Activated CD8-positive, alpha-beta memory T cell treated with anti-CD3 and anti-CD28 coated beads, Interleukin-2, amount 10 ng/mL, durations not matched to agents 7 days and 5 days (primary cell): ENCODE measurements at regions not wholly inside any gene's neighbourhood (a gene's known extent, or its start where the extent isn't known, plus 50 kb on each side); places are given as distances from the start of the nearest gene placed in this dataset.

Source experiments
- ATAC-seq: fragments of 150-1000 bp; cut with Tn5 transposase; one replicate; pipeline ENCODE4 v1.10.0; 2021; ENCODE audit warnings: moderate library complexity
- CTCF ChIA-PET: fragments of 350-600 bp; sonication (Branson Sonifier 250); formaldehyde crosslinking; loops from one replicate; lab custom pipeline; 2021; ENCODE audit warnings: antibody characterized with exemption; lab: Charles Lee
- DNase-seq: peaks from one replicate; pipeline ENCODE4 v3.0.0-alpha.2; 2020
- H3K27ac Mint-ChIP-seq: one replicate; pipeline ENCODE4 v1.8.0; 2021; ENCODE audit warnings: mild to moderate bottlenecking, mixed read lengths
- H3K27me3 Mint-ChIP-seq: one replicate; pipeline ENCODE4 v1.8.0; 2021; ENCODE audit warnings: mixed read lengths
- H3K36me3 Mint-ChIP-seq: one replicate; pipeline ENCODE4 v1.8.0; 2021; ENCODE audit warnings: mild to moderate bottlenecking, mixed read lengths
- H3K4me1 Mint-ChIP-seq: one replicate; pipeline ENCODE4 v1.8.0; 2021; ENCODE audit warnings: mixed read lengths
- H3K4me3 Mint-ChIP-seq: one replicate; pipeline ENCODE4 v1.8.0; 2021; ENCODE audit warnings: mild to moderate bottlenecking, moderate library complexity, mixed read lengths
- H3K9me3 Mint-ChIP-seq: one replicate; pipeline ENCODE4 v1.8.0; 2022; ENCODE audit warnings: low read depth, mixed read lengths

DNA sequence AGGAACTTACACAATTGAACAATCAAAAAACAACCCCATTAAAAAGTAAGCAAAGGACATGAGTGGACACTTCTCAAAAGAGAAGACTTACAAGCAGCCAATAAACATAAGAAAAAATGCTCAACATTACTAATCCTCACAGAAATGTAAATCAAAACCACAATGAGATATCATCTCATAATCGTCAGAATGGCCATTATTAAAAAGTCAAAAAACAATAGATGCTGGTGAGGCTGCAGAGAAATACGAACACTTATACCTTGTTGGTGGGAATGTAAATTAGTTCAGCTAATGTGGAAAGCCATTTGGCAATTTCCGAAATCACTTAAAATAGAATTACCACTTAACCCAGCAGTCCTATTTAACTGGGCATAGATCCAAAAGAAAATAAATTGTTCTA lies 301.9 kb upstream of the KCNJ16 start:
- Mint-ChIP-seq H3K4me1 (no peaks in the 10 kb centered on the region), H3K36me3 (no peaks in the 10 kb centered on the region), H3K9me3 (no peaks in the 10 kb centered on the region), H3K27ac (no peak overlapping the region), H3K4me3 (no peak overlapping the region), H3K27me3 (no peaks in the 10 kb centered on the region)
- DNase-seq (no peak), ATAC-seq (no peak)
- CTCF ChIA-PET: no interaction called here

DNA sequence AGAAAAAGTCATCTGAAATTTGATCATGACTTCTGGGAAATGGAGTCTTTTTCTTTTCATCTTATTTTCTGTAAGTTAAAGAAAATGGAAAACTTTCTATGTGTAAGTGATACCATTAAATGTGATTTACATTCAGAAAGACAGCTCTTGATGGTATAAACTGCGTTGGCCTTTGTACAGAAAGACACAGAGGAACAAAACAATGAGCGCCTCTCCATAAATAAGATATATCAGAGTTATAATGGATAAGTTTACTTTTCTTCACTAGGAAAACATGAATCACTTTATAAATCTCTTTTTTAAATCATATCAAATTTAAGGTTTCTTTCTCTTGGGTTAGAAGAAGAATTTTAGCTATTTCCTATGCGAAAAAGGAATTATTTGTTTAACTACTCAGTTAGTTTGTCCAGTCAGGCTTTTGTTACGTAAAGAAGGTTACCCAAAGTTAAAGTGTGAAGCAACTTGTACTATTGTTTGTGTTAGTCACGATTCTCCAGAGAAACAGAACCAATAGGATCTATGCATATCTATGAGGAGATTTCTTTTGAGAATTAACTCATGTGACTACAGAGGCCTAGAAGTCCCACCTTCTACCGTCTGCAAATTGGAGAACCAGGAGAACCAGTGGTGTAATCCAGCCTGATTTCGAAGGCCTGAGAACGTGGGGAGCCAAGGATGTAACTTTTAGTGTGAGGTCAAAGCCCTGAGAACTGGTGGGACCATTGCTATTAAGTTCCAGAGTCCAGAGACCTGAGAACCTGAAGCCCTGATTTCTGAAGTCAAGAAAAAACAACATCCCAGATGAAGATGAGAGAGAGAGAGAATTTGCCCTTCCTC lies 295.4 kb upstream of the KCNJ16 start:
- no peak for DNase-seq
- no peak for ATAC-seq
- Mint-ChIP-seq H3K4me1 (no peaks in the 10 kb centered on the region), H3K9me3 (peaks cover 5% of the 10 kb centered on the region), H3K4me3 (no peak overlapping the region), H3K27ac (no peak overlapping the region), H3K27me3 (no peaks in the 10 kb centered on the region), H3K36me3 (no peaks in the 10 kb centered on the region)
- CTCF ChIA-PET: no interaction called here

DNA sequence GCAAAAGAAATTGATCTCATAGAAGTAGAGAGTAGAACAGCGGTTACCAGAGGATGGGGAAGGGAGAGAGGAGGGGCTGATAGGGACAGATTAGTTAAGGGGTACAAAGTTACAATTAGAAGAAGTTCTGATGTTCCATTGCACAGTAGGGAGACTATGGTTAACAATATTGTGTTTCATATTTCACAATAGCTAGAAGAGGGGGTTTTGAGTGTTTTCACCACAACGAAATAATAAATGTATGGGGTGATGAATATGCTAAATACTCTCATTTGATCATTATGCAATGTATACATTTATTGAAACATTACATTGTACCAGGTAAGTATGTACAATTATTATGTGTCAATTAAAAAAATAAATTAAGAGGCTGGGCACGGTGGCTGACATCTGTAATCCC lies 291.2 kb upstream of the KCNJ16 start:
- DNase-seq: no peak
- Mint-ChIP-seq H3K27ac (no peak overlapping the region), H3K36me3 (no peaks in the 10 kb centered on the region), H3K27me3 (no peaks in the 10 kb centered on the region), H3K4me3 (no peak overlapping the region), H3K4me1 (no peaks in the 10 kb centered on the region), H3K9me3 (peaks cover 3% of the 10 kb centered on the region)
- CTCF ChIA-PET: interaction anchor here (0.5 kb wide), 1 partner anchor 53 kb away, joined by 3 read pairs; no protein-coding TSS in a partner anchor
- no peak for ATAC-seq

DNA sequence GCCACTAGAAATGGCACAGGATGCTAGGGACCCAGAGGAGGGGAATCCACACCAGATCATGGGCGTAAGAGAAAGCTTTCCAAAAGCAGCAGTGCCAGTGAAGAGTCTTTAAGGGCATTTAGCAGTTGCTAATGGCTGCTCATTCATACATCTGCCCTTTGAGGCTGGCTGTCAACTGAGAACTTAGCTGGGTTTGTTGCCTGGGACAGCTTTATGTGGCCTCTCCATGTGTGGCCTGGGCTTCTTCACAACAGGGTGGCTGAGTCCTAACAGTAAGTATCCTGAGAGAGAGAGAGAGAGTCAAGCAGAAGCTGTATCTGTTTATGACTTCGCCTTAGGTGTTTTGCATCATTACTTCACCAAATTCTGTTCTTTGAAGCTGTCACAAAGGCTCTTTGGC lies 286.1 kb upstream of the KCNJ16 start:
- no peak overlapping the region for H3K27ac Mint-ChIP-seq
- ATAC-seq (no peak), DNase-seq (no peak)
- peaks cover 3% of the 10 kb centered on the region for H3K9me3 Mint-ChIP-seq
- H3K27me3 Mint-ChIP-seq: no peaks in the 10 kb centered on the region
- CTCF ChIA-PET: no interaction called here
- no peaks in the 10 kb centered on the region for H3K4me1 Mint-ChIP-seq
- no peak overlapping the region for H3K4me3 Mint-ChIP-seq
- no peaks in the 10 kb centered on the region for H3K36me3 Mint-ChIP-seq

DNA sequence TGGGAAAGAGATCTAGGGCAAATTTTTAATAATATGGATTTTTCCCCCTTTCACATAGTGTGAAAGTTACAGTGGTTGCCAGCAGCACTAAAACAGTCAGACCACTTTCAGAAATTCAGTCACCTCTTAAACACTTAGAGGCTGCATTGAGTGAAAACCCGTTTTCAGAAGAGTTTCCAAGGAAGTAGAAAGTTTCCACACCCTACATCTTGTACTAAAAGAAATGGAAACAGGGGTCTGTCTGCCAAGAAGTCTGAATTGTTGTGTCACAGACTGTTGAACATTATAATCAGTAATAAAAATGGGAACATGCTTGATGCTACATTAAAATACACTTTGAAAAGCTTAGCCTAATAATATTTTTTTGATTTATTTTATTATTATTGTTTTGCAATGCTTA lies 278.9 kb upstream of the KCNJ16 start:
- no peaks in the 10 kb centered on the region for H3K27me3 Mint-ChIP-seq
- no peak for DNase-seq
- H3K27ac Mint-ChIP-seq: no peak overlapping the region
- no peaks in the 10 kb centered on the region for H3K4me1 Mint-ChIP-seq
- CTCF ChIA-PET: interaction anchor here (0.7 kb wide), 1 partner anchor 10 kb away, joined by 4 read pairs; no protein-coding TSS in a partner anchor
- peaks cover 2% of the 10 kb centered on the region for H3K9me3 Mint-ChIP-seq
- no peak overlapping the region for H3K4me3 Mint-ChIP-seq
- no peaks in the 10 kb centered on the region for H3K36me3 Mint-ChIP-seq
- ATAC-seq: no peak

DNA sequence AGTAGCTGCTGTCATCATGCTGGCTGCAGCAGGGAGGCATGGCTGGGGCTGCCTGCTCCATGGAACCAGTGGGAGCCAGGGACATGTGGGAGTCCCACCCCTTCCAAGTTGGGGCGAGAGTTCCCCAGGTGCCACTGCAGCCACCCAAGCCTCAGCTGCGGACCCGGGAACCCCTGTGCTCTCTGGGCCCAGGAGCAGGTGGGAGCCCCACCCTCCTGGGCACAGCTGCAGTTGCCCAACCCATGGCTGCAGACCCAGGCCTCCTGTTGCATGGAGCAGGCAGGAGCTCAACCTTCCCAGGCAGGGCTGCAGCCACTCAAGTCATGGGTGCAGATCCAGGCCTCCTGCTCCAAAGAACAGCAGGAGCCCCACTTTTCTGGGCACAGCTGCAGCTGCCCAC lies 274.2 kb upstream of the KCNJ16 start:
- DNase-seq (no peak), ATAC-seq (no peak)
- Mint-ChIP-seq H3K9me3 (peaks cover 2% of the 10 kb centered on the region), H3K4me3 (no peak overlapping the region), H3K27ac (no peak overlapping the region), H3K4me1 (no peaks in the 10 kb centered on the region), H3K27me3 (no peaks in the 10 kb centered on the region), H3K36me3 (no peaks in the 10 kb centered on the region)
- CTCF ChIA-PET: no interaction called here

DNA sequence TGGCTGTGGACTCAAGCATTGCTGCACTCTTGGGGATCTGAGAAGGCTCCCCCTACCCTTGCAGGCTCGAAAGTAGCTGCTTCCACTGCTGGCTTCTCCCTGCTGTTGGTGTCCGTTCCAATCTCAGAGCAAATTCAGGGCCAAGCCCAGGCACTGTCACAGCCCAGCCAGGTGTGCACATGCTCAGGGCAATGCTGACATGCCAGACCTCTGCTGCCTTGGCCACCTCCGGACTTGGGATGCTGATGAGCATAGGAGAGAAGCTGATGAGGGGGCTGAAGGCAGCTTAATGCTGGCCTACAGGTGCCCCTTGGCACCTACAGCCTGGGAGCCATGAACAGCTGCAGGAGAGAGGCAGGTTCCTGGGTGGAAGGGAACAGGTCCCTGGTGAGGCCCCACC lies 273.7 kb upstream of the KCNJ16 start:
- no peaks in the 10 kb centered on the region for H3K27me3 Mint-ChIP-seq
- peaks cover 2% of the 10 kb centered on the region for H3K9me3 Mint-ChIP-seq
- H3K4me1 Mint-ChIP-seq: no peaks in the 10 kb centered on the region
- DNase-seq (no peak), ATAC-seq (no peak)
- no peak overlapping the region for H3K27ac Mint-ChIP-seq
- no peak overlapping the region for H3K4me3 Mint-ChIP-seq
- H3K36me3 Mint-ChIP-seq: no peaks in the 10 kb centered on the region
- CTCF ChIA-PET: no interaction called here

DNA sequence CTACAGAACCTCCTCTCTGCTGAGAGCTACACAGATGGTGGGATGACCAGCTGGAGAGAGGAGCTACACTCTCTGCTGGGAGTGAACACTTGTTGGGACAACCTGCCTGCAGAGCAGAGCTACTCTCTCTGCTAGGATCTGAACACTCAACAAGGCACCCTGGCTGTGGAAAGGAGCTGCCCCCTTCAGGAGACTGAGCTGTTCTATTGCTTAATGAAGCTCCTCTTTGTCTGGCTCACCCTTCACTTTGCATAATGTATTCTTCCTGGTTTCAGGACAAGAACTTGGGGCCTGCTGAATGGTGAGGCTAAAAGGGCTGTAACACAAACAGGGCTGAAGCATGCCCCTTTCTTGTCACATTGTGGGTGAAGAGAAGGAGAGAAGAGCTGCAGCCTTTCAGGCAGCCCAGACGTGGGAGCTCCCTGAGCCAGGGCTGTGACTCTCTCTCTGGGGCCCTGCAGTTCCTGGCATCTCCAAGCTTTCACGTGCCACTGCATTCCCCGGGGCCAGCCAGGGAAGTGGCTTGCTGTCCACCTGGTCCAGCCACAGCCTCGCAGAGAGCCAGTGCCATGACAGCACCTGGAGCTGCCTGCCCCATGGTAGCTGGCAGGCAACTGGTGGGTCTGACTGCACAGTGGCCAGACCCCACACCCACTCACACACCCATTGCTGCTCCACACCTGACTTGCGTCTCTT lies 272.8 kb upstream of the KCNJ16 start:
- Mint-ChIP-seq H3K4me3 (no peak overlapping the region), H3K9me3 (peaks cover 2% of the 10 kb centered on the region), H3K4me1 (no peaks in the 10 kb centered on the region), H3K36me3 (no peaks in the 10 kb centered on the region), H3K27ac (no peak overlapping the region), H3K27me3 (no peaks in the 10 kb centered on the region)
- CTCF ChIA-PET: no interaction called here
- DNase-seq (no peak), ATAC-seq (no peak)

DNA sequence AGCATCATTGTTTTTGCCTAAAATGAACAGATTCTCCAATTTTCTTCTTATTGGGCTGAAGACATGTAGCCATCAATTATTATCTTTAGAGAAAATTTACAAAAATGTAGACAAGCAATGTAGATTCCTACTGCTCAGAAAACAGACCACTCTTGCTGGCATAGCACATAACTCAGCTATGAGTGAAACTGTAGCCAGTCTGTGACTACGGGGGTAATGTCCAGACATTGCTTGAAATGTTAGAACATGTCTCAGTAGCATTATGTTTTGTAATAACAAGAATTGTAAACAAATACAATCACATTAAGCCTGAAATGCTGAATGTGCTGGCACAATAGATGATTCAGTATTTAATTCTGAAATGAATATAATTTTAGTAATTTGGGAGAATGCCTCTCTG lies 265.7 kb upstream of the KCNJ16 start:
- H3K27ac Mint-ChIP-seq: no peak overlapping the region
- H3K27me3 Mint-ChIP-seq: no peaks in the 10 kb centered on the region
- H3K9me3 Mint-ChIP-seq: peaks cover 2% of the 10 kb centered on the region

DNA sequence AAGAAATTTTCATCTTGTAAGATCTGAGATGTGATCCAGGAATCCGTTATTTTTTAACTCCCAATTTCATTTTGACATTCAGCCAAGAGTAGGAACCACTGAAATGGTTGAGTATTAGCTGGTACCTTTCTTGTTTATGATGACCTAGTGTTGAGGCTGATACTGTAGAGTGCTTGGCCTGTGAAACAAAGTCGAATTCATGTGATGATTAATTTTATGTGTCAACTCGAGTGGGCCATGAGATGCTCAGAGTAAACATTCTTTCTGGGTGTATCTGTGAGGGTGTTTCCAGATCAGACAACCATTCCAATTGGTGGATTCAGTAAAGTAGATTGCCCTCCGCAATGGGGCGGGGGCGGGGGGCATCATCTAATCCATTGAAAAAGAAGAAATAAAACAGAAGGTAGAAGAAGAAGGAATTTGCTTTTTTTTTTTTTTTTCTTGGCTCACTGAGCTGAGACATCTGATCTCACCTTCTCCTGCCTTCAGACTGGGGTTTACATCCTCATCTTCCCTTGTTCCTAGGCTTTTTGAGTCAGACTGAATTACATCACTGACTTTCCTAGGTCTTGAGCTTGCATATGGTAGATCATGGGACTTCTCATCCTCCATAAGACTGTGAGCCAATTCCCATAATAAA lies 264.6 kb upstream of the KCNJ16 start:
- no peak overlapping the region for H3K27ac Mint-ChIP-seq
- no peak overlapping the region for H3K4me3 Mint-ChIP-seq
- no peaks in the 10 kb centered on the region for H3K4me1 Mint-ChIP-seq
- CTCF ChIA-PET: no interaction called here
- no peaks in the 10 kb centered on the region for H3K36me3 Mint-ChIP-seq
- peaks cover 3% of the 10 kb centered on the region for H3K9me3 Mint-ChIP-seq
- no peaks in the 10 kb centered on the region for H3K27me3 Mint-ChIP-seq
- no peak for DNase-seq
- ATAC-seq: no peak

More for the DNA sequence above, 265.7 kb upstream of the KCNJ16 start:
- CTCF ChIA-PET: no interaction called here
- Mint-ChIP-seq H3K4me3 (no peak overlapping the region), H3K4me1 (no peaks in the 10 kb centered on the region), H3K36me3 (no peaks in the 10 kb centered on the region)
- no peak for ATAC-seq
- no peak for DNase-seq

DNA sequence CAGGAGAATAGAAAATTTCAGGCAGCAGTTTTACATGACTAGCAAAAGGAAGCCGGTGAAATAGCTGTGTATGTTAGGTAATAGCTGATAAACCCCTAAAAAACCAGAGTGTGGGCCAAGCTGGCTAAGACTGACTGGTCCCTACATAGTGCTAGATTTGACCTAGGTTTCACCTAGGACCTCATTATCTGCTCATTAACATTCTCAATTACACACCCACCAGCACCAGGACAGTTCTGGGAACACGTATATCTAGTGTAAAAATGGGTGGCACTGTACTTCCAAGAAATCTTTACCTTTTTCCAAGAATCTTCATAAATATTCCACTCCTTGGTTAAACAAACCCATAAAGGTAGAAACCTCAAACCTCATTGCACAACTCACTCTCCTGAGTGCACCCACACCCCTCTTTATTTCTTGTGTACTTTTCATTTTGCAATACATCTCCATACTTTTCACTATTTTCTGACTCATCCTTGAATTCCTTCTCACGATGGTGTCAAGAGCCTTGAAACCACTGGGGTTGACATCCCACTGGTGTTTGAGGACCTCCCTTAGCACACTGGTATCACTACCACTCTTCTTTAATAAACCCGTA lies 262.7 kb upstream of the KCNJ16 start:
- H3K9me3 Mint-ChIP-seq: peaks cover 7% of the 10 kb centered on the region
- ATAC-seq (no peak), DNase-seq (no peak)
- H3K4me3 Mint-ChIP-seq: no peak overlapping the region
- no peak overlapping the region for H3K27ac Mint-ChIP-seq
- no peaks in the 10 kb centered on the region for H3K4me1 Mint-ChIP-seq
- H3K36me3 Mint-ChIP-seq: no peaks in the 10 kb centered on the region
- H3K27me3 Mint-ChIP-seq: no peaks in the 10 kb centered on the region
- CTCF ChIA-PET: no interaction called here

DNA sequence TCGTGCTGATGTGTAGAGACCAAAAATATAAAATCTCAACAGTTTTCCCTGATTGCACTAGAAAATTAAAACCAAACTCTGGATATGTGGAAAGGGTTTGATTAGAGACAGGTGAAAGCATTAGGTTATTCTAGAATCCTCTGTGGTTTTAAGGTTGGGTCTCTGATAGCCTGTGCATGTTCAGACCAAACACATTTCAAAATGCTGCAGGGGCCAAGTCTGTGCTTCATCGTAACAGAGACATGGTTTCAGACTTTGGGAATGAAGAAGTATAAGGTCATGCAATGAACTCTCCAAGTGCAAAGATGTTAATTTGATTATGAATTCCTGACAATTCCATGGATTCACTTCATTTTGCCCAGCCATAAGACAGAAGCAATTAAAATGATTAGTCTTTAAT lies 261.0 kb upstream of the KCNJ16 start:
- no peaks in the 10 kb centered on the region for H3K27me3 Mint-ChIP-seq
- no peaks in the 10 kb centered on the region for H3K36me3 Mint-ChIP-seq
- DNase-seq (no peak), ATAC-seq (no peak)
- CTCF ChIA-PET: no interaction called here
- no peaks in the 10 kb centered on the region for H3K4me1 Mint-ChIP-seq
- H3K9me3 Mint-ChIP-seq: peaks cover 5% of the 10 kb centered on the region
- no peak overlapping the region for H3K4me3 Mint-ChIP-seq
- H3K27ac Mint-ChIP-seq: no peak overlapping the region

DNA sequence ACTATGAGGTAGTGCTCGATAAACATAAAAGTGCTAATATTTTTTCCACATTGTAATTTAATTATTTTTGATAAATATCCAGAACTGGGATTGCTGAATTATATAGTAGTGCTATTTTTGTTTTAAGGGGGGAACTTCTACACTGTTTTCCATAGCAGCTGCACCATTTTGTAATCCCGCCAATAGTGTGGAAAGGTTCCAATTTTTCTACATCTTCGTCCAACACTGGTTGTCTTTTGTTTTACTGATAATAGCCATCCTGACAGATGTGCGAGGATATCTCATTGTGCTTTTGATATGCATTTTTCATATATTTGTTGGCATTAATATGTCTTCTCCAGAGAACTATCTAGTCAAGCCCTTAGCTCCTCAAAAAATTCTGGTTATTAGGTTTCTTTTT lies 259.6 kb upstream of the KCNJ16 start:
- Mint-ChIP-seq H3K4me3 (no peak overlapping the region), H3K27me3 (no peaks in the 10 kb centered on the region), H3K27ac (no peak overlapping the region), H3K9me3 (peaks cover 5% of the 10 kb centered on the region), H3K4me1 (no peaks in the 10 kb centered on the region), H3K36me3 (no peaks in the 10 kb centered on the region)
- CTCF ChIA-PET: no interaction called here
- DNase-seq (no peak), ATAC-seq (no peak)
